T-helper 17 cell (primary cell): ENCODE measurements at regions not wholly inside any gene's neighbourhood (a gene's known extent, or its start where the extent isn't known, plus 50 kb on each side); places are given as distances from the start of the nearest gene placed in this dataset.
A peak's percentile ranks its signal among the peaks of the same experiment; 100 is the strongest.
"Not testable (repeated sequence)": the region's sequence is repeated elsewhere in the genome, so short reads cannot be mapped to it uniquely, and the experiment has no call there.

Experiments used
- ATAC-seq: fragments of 150-1000 bp; cut with Tn5 transposase; 2 replicates; pipeline ENCODE4 v1.10.0; 2021; ENCODE audit warnings: mild to moderate bottlenecking, moderate library complexity
- DNase-seq, 3 donors: peaks; one replicate each; pipeline versions ENCODE4 v3.0.0 to v3.0.0-alpha.2; 2020 to 2021
- H3K9me3 ChIP-seq: one replicate; pipeline ENCODE4 v1.7.0; 2013; ENCODE audit warnings: low read length, mild to moderate bottlenecking; ENCODE audit not compliant: control insufficient read depth, poor library complexity, severe bottlenecking
- H3K27ac Mint-ChIP-seq: one replicate; pipeline ENCODE4 v1.8.0; 2022; ENCODE audit warnings: mild to moderate bottlenecking, moderate library complexity, mixed read lengths
- H3K27me3 Mint-ChIP-seq: one replicate; pipeline ENCODE4 v1.8.0; 2022; ENCODE audit warnings: mixed read lengths
- H3K36me3 Mint-ChIP-seq: one replicate; pipeline ENCODE4 v1.8.0; 2022; ENCODE audit warnings: low read depth, mixed read lengths
- H3K4me1 Mint-ChIP-seq: one replicate; pipeline ENCODE4 v1.8.0; 2022; ENCODE audit warnings: mild to moderate bottlenecking, mixed read lengths
- H3K4me3 Mint-ChIP-seq: one replicate; pipeline ENCODE4 v1.8.0; 2022; ENCODE audit warnings: mild to moderate bottlenecking, moderate library complexity, mixed read lengths

DNA sequence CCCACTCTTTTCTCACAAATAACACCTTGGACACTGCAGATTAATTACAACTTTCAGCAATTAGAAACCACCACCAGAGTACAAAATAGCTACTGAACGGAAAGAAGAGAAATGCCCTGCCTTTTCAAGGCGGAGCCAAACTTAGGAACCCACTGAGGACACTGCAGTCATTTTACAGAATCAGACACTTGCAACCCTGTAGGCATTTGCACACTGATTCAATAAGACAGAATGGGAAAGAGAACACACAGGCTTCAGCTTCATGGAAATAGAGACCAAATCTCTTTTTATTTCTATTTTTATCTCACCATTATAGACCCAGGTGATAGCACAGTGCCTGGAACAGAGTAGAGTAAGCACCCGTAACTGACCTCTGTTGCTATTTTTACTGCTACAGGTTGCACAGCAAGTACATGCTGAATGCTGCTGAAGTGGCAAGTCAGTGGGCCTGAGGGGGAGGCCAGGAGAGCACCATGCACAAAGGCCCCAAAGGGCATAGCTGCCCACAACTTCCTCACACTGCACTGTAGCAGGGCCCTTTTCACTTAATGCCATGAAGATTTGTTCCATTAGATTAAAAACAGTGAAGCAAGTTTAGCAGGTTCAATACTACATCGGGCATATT is 50.7 kb upstream of the EDARADD start:
- no peak for DNase-seq
- Mint-ChIP-seq H3K4me3 (no peak overlapping the region), H3K36me3 (peaks cover 2% of the 10 kb centered on the region), H3K4me1 (no peaks in the 10 kb centered on the region), H3K27ac (no peak overlapping the region), H3K27me3 (peaks cover 12% of the 10 kb centered on the region)
- no peak for ATAC-seq
- no peaks in the 10 kb centered on the region for H3K9me3 ChIP-seq

DNA sequence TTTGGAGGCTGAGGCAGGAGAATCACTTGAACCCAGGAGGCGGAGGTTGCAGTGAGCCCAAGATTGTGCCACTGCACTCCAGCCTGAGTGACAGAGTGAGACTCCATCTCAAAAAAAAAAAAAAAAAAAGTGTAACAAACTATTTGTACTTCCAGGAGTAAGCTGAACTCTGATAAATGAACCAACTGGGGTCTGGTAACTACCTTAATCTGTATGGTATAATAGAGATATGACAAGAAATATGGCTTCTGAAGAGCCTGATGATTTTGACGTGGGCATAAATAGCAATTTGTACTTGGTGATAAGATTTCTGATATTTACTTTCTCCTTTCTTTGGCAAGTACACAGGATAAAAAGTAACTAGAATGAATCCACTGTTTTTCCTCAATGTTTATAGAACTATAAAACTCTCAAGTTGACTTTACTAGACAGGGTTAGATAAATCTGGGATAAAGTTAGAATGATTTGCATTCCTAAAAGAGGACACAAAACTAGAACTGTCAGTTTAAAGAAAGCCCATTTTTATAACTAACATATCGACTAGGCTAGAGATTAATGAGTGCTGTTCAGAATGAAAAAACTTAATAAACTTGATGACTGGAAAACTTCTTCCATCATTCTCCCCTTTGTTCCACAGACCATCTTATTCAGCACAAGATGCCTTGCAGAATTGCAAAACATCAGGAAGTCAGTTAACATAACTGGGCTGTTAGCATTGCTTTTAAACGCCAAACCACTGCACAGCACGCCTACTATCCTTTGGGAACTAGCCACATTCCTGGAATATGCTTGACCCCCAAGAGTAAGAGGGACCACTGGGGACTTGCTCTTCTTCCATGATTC is 51.5 kb upstream of the EDARADD start:
- H3K27me3 Mint-ChIP-seq = peaks cover 12% of the 10 kb centered on the region
- H3K36me3 Mint-ChIP-seq = peaks cover 2% of the 10 kb centered on the region
- H3K27ac Mint-ChIP-seq = no peak overlapping the region
- ATAC-seq (no peak), DNase-seq (no peak)
- no peaks in the 10 kb centered on the region for H3K9me3 ChIP-seq
- no peaks in the 10 kb centered on the region for H3K4me1 Mint-ChIP-seq
- H3K4me3 Mint-ChIP-seq = no peak overlapping the region

DNA sequence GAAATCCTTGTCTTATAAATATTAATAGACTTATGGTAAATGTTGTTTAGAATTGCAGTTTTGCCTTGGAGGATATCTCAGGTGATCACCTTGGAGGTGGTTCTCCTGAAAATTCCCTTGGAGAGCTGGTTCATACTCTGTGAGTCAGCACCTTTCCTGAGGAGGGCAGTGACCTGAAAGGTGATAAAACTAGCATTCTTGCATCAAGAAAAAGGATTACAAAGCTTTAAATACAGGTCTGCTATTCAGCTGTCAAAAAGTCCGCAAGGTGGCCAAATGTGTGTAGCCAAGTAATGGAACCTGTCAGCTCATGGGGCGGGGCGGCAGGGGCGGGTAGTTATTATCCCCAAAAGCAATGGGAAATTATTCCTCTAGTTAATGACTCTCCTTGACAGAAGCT is 52.8 kb upstream of the EDARADD start:
- no peak overlapping the region for H3K27ac Mint-ChIP-seq
- no peak for DNase-seq
- no peak overlapping the region for H3K4me3 Mint-ChIP-seq
- H3K36me3 Mint-ChIP-seq = peaks cover 2% of the 10 kb centered on the region
- no peaks in the 10 kb centered on the region for H3K9me3 ChIP-seq
- no peaks in the 10 kb centered on the region for H3K4me1 Mint-ChIP-seq
- ATAC-seq = no peak
- H3K27me3 Mint-ChIP-seq = peaks cover 12% of the 10 kb centered on the region

DNA sequence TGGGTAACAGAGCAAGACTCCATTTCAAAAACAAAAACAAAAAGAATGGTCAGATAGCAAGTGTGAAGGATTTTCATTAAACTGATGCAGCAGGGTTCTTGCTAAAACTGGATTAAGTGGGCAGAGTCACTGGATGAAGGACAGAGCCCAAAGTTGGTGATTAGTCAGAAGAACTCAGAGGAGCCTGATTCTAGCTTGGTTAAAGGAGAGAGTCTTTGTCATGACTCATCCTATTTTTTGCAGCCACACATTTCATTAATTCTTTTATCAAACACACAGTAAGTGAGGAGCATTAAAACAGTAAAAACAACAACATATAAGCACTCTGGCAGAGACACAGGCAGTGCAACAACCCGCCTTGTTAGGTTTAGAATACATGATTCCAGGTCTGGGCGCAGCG is 56.0 kb upstream of the EDARADD start:
- Mint-ChIP-seq H3K27me3 (no peaks in the 10 kb centered on the region), H3K4me3 (no peak overlapping the region), H3K27ac (no peak overlapping the region)

DNA sequence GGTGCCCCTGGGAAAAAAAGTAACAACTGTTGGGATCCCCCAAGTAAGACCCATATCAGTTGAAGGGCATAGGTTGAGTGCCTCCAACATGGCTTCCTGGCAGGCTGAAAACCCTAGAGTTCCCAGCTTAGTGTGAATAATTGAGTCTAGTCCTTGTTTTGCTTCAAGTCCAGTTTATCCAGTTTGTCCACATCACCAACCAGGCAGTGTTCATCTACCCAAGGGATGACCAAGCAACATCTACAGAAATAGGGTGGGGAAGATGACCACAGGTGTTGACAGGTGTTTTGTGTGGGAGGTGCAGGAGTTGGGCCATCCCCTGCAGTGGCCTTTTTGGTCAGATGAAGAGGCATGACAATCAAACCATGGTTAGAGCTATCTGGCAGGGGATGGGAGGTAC is 54.3 kb upstream of the ERO1B start:
- ATAC-seq (no peak), DNase-seq (no peak)
- H3K27ac Mint-ChIP-seq = no peak overlapping the region
- H3K4me1 Mint-ChIP-seq = no peaks in the 10 kb centered on the region
- no peak overlapping the region for H3K4me3 Mint-ChIP-seq
- H3K27me3 Mint-ChIP-seq = no peaks in the 10 kb centered on the region
- H3K36me3 Mint-ChIP-seq = no peaks in the 10 kb centered on the region
- no peaks in the 10 kb centered on the region for H3K9me3 ChIP-seq

More for the DNA sequence above, 56.0 kb upstream of the EDARADD start:
- H3K36me3 Mint-ChIP-seq = no peaks in the 10 kb centered on the region
- DNase-seq (no peak), ATAC-seq (no peak)
- no peaks in the 10 kb centered on the region for H3K4me1 Mint-ChIP-seq
- no peaks in the 10 kb centered on the region for H3K9me3 ChIP-seq

DNA sequence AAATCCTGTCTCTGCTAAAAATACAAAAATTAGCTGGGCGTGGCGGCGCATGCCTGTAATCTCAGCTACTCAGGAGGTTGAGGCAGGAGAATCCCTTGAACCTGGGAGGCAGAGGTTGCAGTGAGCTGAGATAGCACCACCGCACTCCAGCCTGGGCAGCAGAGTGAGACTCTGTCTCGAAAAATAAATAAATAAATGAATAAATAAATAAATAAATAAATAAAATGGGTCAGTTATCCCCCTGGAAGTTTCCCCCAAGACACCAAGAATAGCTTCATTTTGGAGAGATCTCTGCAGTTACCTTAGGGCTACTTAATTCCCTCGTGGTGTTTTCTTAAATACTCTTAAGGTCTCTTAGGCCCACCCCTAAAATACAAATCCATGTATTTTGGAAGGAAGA is 53.9 kb upstream of the ERO1B start:
- not testable (repeated sequence) for H3K4me3 Mint-ChIP-seq, H3K4me1 Mint-ChIP-seq, H3K9me3 ChIP-seq, ATAC-seq, H3K27ac Mint-ChIP-seq, DNase-seq, H3K36me3 Mint-ChIP-seq, H3K27me3 Mint-ChIP-seq

DNA sequence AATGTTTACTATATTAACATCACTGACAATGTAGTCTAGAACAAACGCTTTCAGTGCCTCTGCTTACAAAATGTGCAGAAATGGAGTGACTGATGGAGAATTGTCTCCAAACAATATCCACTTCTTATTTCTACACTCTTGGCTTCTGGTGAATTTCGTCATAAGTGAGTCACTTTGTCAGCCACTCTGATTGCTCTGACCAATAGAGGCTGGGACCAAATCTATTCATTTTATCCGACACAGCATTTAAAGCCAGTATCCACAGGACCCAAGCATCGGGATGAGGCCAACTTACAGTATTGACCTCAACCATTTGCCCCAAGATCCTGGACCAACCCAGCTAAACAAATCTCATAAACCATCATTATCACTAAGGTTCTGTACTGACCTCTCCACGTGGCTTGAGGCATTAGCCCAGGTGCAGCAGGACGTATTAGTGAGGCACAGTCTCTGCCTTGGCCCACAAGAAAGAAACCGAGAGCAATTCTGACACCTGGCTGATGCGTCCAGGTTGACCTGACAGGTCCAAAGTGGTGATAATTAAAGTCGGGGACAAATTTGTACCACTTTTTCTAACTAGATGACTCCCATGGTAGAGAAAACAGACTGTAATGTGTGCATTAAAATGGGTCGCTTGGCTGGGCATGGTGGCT is 53.3 kb upstream of the ERO1B start:
- no peaks in the 10 kb centered on the region for H3K27me3 Mint-ChIP-seq

DNA sequence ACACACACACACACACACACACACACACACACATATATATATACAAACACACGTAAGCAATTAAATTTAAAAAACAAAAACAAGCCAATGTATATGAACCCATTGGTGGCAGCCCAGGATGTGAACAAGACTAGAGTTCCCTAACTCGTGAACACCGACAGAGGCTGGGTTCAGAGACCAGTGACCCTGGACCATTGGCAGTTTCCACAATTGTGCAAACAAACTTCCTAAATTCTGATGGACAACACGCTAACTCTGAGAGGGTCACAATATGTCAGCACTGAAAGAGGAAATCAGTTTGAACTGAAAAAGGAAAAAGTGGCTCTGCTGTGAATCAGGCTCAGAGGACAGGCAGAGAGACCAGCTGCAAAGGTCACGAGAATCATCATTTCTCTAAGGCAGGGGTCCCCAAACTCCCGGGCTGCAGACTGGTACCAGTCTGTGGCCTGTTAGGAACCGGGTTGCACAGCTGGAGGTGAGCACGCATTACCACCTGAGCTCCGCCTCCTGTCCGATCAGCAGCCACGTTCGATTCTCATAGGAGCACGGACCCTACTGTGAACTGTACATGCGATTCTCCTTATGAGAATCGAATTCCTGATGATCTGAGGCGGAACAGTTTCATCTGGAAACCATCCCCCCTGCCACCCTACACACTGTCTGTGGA is 50.5 kb upstream of the ERO1B start:
- Mint-ChIP-seq H3K27me3 (peaks cover 5% of the 10 kb centered on the region), H3K27ac (peak overlapping the region; percentile 24)

More for the DNA sequence above, 53.3 kb upstream of the ERO1B start:
- H3K4me1 Mint-ChIP-seq = no peaks in the 10 kb centered on the region
- no peak for DNase-seq
- no peaks in the 10 kb centered on the region for H3K36me3 Mint-ChIP-seq
- no peak for ATAC-seq
- no peak overlapping the region for H3K4me3 Mint-ChIP-seq
- no peak overlapping the region for H3K27ac Mint-ChIP-seq
- H3K9me3 ChIP-seq = no peaks in the 10 kb centered on the region

More for the DNA sequence above, 50.5 kb upstream of the ERO1B start:
- no peak for ATAC-seq
- no peaks in the 10 kb centered on the region for H3K36me3 Mint-ChIP-seq
- H3K4me1 Mint-ChIP-seq = no peaks in the 10 kb centered on the region
- H3K4me3 Mint-ChIP-seq = no peak overlapping the region
- DNase-seq = no peak
- H3K9me3 ChIP-seq = no peaks in the 10 kb centered on the region
